ENCODE measurements at regions not wholly inside any gene's neighbourhood (a gene's known extent, or its start where the extent isn't known, plus 50 kb on each side); places are given as distances from the start of the nearest gene placed in this dataset.

DNA sequence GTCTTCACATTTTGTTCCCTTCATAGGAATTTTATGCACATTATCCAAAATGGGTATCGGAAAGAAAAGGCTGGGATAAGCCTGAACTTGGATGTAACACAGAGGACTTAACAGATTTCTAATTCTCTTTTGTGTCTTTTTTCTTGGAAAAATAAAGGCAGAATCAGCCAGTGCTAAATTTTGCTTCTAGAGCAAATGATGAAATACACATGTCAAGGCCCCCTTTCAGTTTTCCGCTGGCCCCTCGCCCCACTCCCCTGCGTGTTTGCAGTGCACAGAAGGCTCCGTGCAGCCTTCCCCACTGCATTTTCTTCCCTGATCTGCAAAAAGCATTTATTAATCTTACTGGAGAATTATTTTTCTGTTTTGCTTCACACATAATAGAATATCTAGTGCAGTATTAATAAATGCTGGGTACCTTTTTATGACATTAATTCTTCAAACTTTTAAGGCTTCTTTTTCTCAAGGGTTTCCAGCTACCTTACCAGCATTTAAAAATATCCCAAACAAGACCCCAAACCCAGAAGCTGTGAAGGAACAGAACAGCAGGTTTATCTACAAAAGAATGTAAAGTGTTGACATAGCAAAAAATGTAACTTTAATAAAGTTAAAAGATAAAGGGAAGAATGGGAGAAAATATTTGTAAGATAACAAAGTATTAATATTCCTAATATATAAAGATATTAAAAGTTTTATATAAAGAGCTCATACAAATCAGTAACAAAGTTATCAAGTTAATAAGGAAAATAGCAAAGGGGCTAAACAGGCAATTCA, 81.3 kb upstream of the SPTBN1 start:
- Histone ChIP-seq H4K20me1 (ENCODE audit: insufficient read depth) (no peaks in the 10 kb centered on the region), H3K79me2 (replicated peaks; ENCODE audit: insufficient read depth, low read length) (no peaks in the 10 kb centered on the region), H3K9me2 (ENCODE audit: insufficient read depth, low read length) (no peaks in the 10 kb centered on the region), H3K9me3 (ENCODE audit: low read length) (no peaks in the 10 kb centered on the region), H3K4me2 (ENCODE audit: low read length) (no peak overlapping the region), H3K27me3 (ENCODE audit: insufficient read depth, low read depth, low read length) (no peaks in the 10 kb centered on the region), H3K27ac (ENCODE audit: low read length) (no peak overlapping the region), H3K9ac (ENCODE audit: low read length) (no peak overlapping the region), H3K36me3 (ENCODE audit: insufficient read depth, low read length) (no peaks in the 10 kb centered on the region), H2AFZ (ENCODE audit: low read depth, low read length) (no peak overlapping the region), H3K4me3 (ENCODE audit: low read length) (no peak overlapping the region), H3F3A (ENCODE audit: insufficient read depth, low read length, poor library complexity, severe bottlenecking) (no peaks in the 10 kb centered on the region)
- TF ChIP-seq EP300 (conservative IDR thresholded peaks at IDR 0.05; ENCODE audit: poor library complexity, severe bottlenecking) (no peak), EZH2 (IDR thresholded peaks at IDR 0.05; ENCODE audit: borderline replicate concordance, insufficient read depth, low read length, poor library complexity, severe bottlenecking) (no peak), SMC3 (conservative IDR thresholded peaks at IDR 0.05; ENCODE audit: poor library complexity) (no peak), RAD21 (conservative IDR thresholded peaks at IDR 0.05) (no peak), TAF1 (IDR thresholded peaks at IDR 0.05; ENCODE audit: low read depth) (no peak), MXI1 (conservative IDR thresholded peaks at IDR 0.05; ENCODE audit: poor library complexity, severe bottlenecking) (no peak), POLR2AphosphoS5 (IDR thresholded peaks at IDR 0.05) (no peak)
- TF ChIP-seq, protein P1, sequence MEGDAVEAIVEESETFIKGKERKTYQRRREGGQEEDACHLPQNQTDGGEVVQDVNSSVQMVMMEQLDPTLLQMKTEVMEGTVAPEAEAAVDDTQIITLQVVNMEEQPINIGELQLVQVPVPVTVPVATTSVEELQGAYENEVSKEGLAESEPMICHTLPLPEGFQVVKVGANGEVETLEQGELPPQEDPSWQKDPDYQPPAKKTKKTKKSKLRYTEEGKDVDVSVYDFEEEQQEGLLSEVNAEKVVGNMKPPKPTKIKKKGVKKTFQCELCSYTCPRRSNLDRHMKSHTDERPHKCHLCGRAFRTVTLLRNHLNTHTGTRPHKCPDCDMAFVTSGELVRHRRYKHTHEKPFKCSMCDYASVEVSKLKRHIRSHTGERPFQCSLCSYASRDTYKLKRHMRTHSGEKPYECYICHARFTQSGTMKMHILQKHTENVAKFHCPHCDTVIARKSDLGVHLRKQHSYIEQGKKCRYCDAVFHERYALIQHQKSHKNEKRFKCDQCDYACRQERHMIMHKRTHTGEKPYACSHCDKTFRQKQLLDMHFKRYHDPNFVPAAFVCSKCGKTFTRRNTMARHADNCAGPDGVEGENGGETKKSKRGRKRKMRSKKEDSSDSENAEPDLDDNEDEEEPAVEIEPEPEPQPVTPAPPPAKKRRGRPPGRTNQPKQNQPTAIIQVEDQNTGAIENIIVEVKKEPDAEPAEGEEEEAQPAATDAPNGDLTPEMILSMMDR (IDR thresholded peaks at IDR 0.05; ENCODE audit: poor library complexity, severe bottlenecking), result no peak
- TF ChIP-seq, protein P2, sequence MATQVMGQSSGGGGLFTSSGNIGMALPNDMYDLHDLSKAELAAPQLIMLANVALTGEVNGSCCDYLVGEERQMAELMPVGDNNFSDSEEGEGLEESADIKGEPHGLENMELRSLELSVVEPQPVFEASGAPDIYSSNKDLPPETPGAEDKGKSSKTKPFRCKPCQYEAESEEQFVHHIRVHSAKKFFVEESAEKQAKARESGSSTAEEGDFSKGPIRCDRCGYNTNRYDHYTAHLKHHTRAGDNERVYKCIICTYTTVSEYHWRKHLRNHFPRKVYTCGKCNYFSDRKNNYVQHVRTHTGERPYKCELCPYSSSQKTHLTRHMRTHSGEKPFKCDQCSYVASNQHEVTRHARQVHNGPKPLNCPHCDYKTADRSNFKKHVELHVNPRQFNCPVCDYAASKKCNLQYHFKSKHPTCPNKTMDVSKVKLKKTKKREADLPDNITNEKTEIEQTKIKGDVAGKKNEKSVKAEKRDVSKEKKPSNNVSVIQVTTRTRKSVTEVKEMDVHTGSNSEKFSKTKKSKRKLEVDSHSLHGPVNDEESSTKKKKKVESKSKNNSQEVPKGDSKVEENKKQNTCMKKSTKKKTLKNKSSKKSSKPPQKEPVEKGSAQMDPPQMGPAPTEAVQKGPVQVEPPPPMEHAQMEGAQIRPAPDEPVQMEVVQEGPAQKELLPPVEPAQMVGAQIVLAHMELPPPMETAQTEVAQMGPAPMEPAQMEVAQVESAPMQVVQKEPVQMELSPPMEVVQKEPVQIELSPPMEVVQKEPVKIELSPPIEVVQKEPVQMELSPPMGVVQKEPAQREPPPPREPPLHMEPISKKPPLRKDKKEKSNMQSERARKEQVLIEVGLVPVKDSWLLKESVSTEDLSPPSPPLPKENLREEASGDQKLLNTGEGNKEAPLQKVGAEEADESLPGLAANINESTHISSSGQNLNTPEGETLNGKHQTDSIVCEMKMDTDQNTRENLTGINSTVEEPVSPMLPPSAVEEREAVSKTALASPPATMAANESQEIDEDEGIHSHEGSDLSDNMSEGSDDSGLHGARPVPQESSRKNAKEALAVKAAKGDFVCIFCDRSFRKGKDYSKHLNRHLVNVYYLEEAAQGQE (IDR thresholded peaks at IDR 0.05; ENCODE audit: borderline replicate concordance), result no peak

DNA sequence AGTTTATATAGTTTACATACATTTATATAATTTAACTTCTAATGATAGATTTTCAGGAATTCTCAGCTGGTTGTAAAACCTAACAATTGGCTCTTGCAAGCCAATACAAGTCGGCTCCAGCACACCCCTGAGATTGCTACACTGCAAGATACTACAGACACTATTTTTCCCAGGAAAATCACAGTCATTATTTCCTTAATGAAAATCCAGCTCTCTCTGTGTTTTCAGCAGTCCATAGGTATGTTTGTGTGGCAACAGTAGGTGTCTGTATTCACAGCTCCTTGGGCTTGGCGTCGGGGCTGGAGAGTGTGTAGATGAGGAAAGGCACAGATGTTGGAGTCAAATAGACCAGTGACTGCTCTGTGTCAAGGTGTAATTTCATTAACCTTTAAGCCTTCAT, 78.7 kb upstream of the SPTBN1 start:
- Histone ChIP-seq H4K20me1 (ENCODE audit: insufficient read depth) (no peaks in the 10 kb centered on the region), H3K9ac (ENCODE audit: low read length) (no peak overlapping the region), H3K9me2 (ENCODE audit: insufficient read depth, low read length) (no peaks in the 10 kb centered on the region), H3K4me2 (ENCODE audit: low read length) (no peak overlapping the region), H3K79me2 (replicated peaks; ENCODE audit: insufficient read depth, low read length) (no peaks in the 10 kb centered on the region), H3K9me3 (ENCODE audit: low read length) (no peaks in the 10 kb centered on the region), H3K36me3 (ENCODE audit: insufficient read depth, low read length) (no peaks in the 10 kb centered on the region), H3K27ac (ENCODE audit: low read length) (no peak overlapping the region), H3K27me3 (ENCODE audit: insufficient read depth, low read depth, low read length) (no peaks in the 10 kb centered on the region), H3F3A (ENCODE audit: insufficient read depth, low read length, poor library complexity, severe bottlenecking) (no peaks in the 10 kb centered on the region), H3K4me3 (ENCODE audit: low read length) (no peak overlapping the region), H2AFZ (ENCODE audit: low read depth, low read length) (no peak overlapping the region)
- TF ChIP-seq SMC3 (conservative IDR thresholded peaks at IDR 0.05; ENCODE audit: poor library complexity), result no peak
- TF ChIP-seq EP300 (conservative IDR thresholded peaks at IDR 0.05; ENCODE audit: poor library complexity, severe bottlenecking), result no peak
- peak; percentile 51 for TF ChIP-seq POLR2AphosphoS5 (IDR thresholded peaks at IDR 0.05)

All from neural cell (in vitro differentiated cells).